Endometrium (tissue), 2 donors: ENCODE measurements at regions not wholly inside any gene's neighbourhood (a gene's known extent, or its start where the extent isn't known, plus 50 kb on each side); places are given as distances from the start of the nearest gene placed in this dataset.

ENCODE experiments used
- FAIRE-seq: peaks from 2 replicates; lab custom pipeline; 2012; peaks lifted over from hg19 to GRCh38; lab: Jason Lieb, UNC
- donor health status: control.
- donor health status: control.

- no peak for FAIRE-seq
Measured at GRCh38 chr9:80359941-80360881, 788.4 kb downstream of the TLE4 start.

DNA sequence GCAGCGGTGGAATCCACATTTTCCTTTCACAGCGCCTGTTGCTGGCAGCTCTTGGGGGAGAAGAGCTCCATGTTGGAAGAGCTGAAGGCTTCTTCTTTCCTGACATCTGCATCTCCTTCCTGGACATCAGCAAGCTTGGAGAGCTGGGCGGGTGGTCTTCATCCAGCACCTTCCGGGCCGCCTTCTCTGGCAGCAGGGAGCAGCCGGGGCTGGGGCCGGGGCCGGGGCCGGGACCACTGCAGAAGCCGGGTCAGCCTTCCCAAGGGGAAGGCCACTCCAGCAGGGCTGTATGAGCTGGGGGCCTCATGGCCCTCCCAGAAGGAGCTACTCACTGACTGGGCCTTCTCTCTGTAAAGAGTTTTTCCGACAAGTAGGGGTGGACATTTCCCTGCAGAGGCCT lies 787.5 kb downstream of the TLE4 start:
- no peak for FAIRE-seq

DNA sequence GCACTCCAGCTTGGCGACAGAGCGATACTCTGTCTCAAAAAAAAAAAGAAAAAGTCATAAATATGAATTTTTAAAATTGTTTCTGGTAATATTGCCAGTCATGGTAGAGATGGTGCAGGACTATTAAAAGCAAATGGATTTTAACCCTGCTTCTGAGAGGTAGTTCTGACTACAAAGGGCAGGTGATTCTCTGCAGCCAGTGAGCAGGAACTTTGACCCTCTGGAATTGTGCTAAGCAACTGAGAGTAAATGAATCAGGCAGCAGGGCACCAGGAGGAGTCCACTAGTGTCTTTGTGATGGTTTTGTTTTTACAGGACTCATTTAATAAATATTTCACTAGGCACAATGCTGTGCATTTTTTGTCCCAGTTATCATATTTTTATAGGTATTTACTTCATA lies 781.2 kb downstream of the TLE4 start:
- no peak for FAIRE-seq

DNA sequence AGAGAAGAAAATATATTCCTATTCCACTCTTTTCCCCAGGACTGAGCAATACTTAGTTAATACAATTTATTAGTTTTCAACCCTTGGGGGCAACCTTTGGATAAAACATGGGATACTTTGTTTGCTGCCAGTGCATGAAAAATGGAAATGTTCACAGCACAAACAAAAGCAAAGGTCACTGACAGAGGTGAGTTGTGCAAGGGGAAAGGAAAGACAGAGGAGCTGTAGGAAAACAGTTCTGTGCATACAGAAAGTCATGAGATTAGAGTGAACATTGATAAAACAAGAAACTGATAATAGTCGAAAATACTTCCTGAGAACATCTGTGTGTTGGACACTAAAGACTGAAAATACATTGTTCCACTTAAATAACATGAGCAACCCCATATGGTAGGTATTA lies 779.8 kb downstream of the TLE4 start:
- no peak for FAIRE-seq

- no peak for FAIRE-seq
Measured at GRCh38 chr9:80326105-80326504, 754.3 kb downstream of the TLE4 start.

GRCh38 chr9:80320916-80321315 lies 749.2 kb downstream of the TLE4 start:
- FAIRE-seq: no peak

DNA sequence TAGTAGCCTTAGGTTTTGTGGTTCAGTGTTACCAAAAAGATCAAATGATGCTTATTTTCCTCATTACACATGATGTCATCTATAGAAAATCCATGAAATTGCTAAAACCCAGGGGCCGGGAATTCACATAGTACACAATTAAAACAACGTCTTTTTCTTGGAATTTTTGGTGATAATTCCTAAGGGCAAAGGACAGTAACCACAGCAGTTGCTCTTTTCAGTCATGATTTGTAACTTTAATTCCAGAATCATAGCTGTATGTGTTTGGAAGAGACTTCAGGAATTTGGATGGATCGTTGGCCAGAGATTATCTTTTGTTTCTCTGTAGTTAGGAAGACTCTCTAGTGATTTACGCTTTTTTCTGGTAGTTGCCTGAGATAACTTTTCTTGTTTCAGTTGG lies 748.7 kb downstream of the TLE4 start:
- FAIRE-seq: no peak

DNA sequence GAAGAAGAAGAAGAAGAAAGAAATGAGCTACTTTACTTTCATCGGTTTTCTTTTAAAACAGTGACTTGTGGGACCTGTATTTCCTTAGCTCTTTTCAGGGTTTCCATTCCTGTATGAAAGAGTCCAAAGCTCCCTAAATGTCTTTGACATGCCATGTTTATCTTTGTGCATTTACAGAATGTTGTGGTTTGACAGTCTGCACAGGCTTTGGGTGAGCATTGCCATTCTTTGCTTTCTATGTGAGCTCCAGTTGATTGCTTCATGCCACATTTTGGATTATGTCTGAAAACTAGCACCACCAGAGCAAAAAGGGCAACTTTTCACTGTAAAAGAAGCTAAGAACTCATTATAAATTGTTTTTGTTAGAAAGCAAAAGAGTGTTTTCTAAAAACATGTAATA lies 733.4 kb downstream of the TLE4 start:
- FAIRE-seq: no peak

DNA sequence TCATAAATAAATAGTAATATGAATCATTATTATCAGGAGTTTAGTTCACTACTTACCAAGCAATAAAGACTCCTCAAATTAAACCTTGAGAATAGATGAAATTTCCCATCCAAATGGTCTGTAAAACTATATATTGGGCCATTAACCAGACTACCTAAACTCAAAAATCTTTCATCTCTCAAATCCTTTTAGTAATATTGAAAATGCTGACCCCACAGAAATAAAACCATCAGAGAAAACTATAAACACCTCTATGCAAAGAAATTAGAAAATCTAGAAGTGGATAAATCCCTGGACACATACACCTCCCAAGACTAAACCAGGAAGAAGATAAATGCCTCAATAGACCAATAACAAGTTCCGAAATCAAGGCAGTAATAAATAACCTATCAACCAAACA lies 723.2 kb downstream of the TLE4 start:
- FAIRE-seq: no peak

DNA sequence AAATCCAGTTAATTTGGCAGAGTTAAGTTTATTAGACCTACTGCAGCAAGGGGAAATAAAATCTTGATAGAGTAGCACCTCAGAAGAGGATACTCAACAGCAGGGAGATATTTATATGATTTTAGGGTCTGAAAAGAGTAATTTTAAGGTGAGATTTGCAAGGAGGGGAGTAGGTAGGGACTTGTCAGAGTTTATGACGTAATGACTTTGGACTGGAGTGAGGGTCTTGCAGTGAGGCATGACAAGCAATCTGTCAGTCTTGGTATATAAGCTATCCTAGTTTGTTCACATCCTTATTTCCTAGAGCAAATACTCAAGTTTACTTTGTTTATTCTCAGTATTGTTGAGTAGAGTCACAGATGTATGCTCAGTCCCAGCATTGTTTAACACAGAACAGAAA lies 722.6 kb downstream of the TLE4 start:
- FAIRE-seq: no peak

- FAIRE-seq: no peak
Measured at GRCh38 chr9:80292231-80292630, 720.5 kb downstream of the TLE4 start.

- FAIRE-seq: no peak
Measured at GRCh38 chr9:80285326-80285725, 713.6 kb downstream of the TLE4 start.

GRCh38 chr9:80282766-80283165 lies 711.0 kb downstream of the TLE4 start:
- no peak for FAIRE-seq

DNA sequence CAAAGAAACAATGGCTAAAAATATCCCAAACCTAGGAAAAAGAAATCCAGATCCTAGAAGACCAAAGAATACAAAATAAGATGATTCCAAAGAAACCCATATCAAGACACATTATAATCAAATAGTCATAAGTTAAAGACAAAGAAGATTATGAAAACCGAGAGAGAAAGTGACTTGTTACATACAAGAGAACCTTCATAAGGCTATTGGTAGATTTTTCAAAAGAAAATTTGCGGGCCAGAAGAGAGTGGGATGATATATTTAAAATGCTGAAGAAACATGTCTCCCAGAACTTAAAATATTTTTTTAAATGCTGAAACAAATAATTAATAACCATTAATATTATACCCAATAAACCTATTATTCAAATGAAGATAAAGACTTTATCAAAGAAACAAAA lies 687.3 kb downstream of the TLE4 start:
- FAIRE-seq: no peak

DNA sequence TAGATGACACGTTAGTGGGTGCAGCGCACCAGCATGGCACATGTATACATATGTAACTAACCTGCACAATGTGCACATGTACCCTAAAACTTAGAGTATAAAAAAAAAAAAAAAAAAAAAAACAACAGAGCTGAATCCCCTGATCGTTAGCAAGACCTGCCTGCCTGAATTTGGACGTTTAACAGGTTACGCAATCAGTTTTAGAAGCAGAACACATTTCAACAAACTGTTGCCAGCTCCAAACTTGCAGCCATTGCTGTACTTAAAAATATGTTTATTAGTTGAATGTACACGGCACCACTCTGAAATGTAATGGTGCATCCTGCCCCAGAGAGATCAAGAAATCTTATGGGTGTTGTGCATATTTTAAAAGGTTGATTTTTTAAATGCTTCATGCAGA lies 680.0 kb downstream of the TLE4 start:
- no peak for FAIRE-seq

GRCh38 chr9:80242022-80242421 lies 670.3 kb downstream of the TLE4 start:
- no peak for FAIRE-seq

GRCh38 chr9:80235752-80236151 lies 664.0 kb downstream of the TLE4 start:
- FAIRE-seq: no peak

DNA sequence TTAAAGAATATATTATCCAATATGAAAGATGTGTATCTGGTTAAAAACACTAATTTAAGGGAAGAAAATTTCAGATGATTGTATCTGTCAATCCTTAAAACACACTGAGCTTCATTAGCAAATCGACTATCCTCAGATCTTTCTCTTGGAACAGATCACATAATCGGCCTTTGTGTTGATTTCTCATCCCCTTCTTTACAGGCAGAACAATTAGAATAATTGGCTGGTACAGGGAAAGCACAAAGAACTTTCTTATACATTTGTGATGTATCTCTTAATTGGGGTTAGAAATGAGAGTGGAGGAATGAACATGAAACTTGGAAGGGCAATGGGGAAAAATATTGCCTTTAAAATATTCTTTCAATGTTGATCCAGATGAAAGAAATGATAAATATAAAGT lies 662.1 kb downstream of the TLE4 start:
- no peak for FAIRE-seq

- no peak for FAIRE-seq
Measured at GRCh38 chr9:80233102-80233843, 661.5 kb downstream of the TLE4 start.

DNA sequence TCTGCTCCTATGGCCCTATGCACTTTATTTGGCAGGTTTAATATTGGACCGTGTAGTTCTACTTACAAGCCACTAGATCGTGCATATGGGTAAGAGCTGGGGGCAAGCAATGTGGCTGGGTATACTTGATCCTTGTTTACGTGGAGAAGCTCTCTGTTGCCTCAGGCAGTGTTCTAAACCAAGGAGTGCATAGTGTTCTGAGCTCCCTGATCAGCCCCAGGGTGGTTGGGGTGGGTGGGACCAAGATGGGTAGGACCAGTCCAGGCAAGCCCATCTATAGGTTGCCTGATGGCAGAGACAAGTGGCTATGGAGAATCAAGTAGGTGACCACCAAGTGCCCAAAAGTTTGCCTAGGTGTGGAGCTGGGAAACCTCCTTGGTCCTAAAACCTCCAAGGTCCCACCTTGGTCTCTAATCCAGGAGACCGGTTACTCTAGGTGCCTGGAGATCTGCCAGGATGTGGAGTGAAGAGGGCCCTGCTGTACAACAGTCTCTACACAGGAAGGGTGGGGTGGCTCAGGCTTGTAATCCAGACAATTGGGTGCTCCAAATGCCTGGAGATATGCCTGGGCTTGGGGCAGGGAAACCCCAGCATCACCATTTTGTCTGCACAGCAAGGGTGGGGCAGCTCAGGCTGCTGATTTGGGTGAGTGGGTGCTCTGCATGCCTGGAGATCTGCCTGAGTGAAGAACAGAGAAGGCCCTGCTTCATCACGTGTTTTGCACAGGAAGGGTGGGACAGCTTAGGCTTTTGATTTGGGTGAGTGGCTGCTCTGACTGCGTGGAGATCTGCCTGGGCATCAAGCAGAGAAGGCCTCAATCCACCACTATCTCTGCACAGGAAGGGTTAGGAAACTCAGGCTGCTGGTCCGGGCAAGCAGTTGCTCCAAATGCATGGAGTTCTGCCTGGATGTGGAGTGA lies 659.8 kb downstream of the TLE4 start:
- no peak for FAIRE-seq

GRCh38 chr9:80223897-80224296 lies 652.1 kb downstream of the TLE4 start:
- FAIRE-seq: no peak

- no peak for FAIRE-seq
Measured at GRCh38 chr9:80222466-80223169, 650.9 kb downstream of the TLE4 start.
